HG03565 (cell line): ENCODE measurements at regions not wholly inside any gene's neighbourhood (a gene's known extent, or its start where the extent isn't known, plus 50 kb on each side); places are given as distances from the start of the nearest gene placed in this dataset.

Experiments used
- ATAC-seq: cut with Tn5 transposase; IDR thresholded peaks from one replicate; pipeline ENCODE4 v1.9.1; 2021; ENCODE audit warnings: mild to moderate bottlenecking, moderate library complexity; ENCODE audit not compliant: unreplicated experiment

DNA sequence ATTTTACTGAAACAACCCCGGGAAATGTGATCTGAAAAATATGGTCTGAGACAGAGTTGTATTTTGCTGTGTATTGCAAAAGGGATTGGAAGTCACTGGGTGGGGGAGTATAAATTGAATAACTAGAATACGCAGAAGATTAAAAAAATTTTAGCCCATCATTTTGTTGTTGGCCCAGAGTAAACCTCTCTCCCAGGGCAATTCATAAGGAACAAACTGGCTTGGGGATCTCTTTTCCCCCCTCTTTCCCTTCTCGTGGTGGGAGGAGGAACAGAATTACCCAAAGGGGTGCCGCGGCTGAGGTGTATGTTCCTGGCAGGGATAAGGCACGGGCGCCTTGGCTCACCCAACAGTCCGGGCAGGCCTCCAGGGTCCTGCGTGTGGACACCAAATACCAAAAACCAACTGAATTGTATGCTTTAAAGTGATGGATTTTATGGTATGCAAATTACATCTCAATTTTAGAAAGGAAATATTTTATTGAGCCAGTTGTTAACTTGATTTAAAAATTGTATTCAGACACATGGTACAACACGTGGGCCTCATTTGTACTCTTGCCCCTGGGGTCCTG lies 121.2 kb upstream of the SPRED2 start:
- ATAC-seq: no peak

DNA sequence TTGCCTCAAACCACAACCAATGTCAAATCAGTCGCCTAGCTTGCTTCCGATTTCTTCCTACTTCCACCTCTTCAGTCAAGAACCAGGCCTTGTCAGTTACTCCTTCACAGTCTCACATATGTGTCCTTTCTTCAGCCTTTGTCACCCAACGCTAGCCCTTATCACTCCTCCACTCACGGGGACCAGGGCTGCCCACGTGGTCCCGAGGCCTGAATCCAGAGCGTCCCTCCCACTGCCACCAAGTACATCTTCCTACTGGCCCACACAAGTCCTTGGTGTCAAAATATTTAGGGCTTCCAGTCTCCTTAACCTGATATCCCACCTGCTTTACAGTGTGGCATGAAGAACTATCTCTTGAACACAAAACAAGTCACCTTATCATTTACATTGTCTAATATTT lies 119.1 kb upstream of the SPRED2 start:
- ATAC-seq: no peak

GRCh38 chr2:65550246-65550645 lies 117.8 kb upstream of the SPRED2 start:
- no peak for ATAC-seq

DNA sequence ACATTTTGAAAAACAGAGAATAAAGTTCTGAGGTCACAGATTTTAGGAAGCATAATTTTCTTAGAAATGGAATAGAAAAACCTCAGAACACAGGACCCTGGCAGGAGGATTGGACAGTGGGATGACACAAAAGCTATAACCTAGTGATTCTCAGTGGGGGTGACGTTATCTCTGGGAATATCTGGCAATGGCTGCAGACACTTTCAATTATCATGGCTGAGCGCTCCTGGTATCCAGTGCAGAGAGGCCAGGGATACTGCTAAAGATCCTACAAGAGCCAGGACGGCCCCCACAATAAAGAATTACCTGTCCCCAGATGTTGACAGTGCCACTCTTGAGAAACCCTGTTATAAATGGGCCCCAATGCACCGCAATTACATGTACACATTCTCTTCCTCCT lies 117.2 kb upstream of the SPRED2 start:
- no peak for ATAC-seq

DNA sequence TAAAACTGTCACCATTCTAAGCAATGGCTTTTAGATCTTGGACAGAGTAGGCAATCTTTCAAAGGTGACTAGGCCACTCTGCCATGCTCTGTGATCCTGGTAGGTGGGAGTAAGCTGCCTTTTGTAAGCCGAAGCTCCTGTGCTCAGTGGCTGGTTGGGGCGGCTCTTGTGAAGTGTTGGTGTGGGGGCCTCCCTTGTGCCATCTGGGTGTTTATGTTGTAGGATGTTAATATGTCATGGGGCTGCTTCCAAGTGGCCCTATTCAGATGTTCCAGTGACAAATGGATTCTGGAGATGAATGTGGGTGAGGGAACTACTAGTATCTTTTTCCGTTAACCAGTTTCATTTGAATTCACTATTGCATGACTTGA lies 116.8 kb upstream of the SPRED2 start:
- no peak for ATAC-seq

DNA sequence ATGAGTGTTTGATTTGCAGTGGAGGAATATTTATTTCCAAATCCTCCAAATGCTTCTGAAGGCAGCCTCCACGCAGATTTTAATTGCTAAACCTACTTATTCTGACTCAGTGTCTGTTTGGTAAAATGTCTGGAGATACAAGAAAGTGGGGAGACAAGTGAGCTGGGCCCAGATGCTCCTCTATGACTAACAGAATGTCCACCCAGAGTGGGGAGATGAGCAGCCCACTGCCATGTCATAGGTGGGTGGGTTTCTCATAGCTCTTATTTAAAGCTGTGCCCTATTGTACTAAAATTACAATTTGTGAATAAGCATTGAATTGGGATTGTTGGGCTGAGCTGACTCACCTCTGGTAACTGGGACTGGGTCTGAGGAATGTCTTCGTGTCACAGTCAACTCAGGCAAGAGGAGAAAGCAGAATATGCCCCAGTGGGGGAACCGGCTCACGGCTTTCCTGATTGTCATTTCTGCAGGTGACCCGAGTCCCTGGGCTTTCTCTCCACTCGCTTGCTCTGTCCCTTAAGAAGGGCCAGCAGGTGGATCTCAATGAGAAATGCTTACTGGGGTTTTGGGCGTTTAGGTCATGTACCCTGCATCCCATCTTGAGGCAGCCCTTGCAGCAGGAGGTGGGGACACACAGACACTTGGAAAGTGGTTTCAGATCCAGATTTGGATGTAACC lies 116.3 kb upstream of the SPRED2 start:
- no peak for ATAC-seq

- no peak for ATAC-seq
Measured at GRCh38 chr2:65548064-65548463, 115.7 kb upstream of the SPRED2 start.

- ATAC-seq: no peak
Measured at GRCh38 chr2:65545837-65546805, 113.7 kb upstream of the SPRED2 start.

- ATAC-seq: no peak
Measured at GRCh38 chr2:65541773-65542172, 109.4 kb upstream of the SPRED2 start.

DNA sequence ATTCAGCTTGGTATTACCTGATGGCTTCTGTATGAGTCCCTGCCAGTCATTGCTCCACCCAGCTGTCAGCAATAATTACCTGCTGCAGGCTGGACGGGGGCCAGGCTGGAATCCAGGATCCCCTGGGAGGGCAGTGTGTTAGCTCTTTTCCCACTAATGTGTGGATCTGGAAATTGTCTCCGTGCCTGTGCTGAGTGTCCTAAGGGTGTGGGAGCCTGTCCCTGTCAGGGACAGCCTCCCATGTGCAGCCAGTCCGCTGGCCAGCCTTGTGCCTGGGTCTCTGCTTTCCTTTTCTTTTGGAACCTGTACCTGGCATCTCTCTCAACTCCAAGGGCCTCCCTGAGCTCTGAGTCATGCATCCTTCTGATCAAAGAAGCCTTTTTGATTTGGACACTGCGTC lies 107.2 kb upstream of the SPRED2 start:
- no peak for ATAC-seq

DNA sequence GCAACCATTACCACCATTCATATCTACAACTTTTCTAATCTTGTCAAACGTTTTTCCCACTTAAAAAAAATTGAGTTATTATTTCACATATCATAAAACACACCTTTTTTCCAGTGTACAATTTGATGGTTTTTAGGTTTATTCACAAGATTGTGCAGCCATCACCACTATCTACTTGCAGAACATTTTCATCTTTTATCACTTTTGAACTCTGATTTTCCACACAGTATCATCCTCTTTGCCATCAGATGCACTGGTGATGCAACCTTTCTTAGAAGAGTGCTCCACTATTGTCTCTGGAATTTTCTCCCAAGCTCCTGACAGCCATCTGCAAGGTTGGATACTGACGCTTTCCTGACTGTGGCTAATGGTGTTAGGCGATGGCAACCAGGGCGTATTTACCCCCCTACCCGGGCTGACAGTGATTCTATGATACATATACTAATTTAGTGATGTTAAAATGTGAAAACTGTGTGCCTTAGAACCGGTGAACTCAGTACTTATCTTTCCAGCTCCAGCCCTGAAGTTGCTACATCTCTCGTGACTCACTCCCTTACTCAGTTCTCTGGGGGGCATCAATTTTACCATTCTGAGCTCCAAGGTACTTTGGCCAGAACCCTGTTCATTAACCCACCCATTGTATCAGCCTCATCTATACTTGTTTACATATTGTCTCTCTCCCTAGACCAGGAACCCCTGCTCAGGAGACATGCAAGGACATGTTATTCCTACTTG lies 105.4 kb upstream of the SPRED2 start:
- no peak for ATAC-seq

DNA sequence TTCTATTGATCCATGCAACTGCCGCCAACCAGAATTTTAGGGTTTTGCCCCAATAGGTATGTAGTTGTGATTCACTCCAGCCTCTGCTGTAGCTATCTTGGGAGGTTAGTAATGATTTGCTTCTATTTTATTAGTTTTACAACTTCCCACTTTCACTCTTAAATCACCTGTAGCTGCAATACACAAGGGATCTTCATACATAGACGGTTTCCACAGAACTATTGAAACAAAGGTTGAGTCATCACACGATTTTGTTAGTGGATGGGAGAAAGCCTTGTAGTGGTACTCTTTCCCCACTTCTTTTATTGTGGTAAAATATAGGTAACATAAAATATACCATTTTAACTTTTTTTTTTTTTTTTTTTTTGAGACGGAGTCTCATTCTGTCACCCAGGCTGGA lies 104.2 kb upstream of the SPRED2 start:
- peak; percentile 91 for ATAC-seq

DNA sequence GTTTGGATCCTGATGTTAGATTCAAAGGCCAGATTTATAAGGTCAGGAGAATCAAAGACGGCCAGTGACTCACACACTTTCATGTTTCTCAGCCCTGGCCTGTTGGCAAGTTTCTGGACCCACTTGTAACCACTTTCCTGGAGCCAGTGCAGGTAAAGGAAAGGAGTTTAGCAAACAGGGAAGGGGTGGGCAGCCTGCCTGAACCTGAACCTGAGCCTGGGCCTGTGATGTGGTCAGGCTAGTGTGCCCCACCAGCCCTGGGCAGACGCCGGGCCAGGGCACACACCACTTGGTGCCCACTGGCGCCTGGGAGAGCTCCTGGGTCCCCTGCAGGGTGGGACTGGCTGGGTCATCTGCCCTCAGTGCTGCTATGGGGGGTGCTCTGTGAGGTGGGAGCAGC lies 100.5 kb upstream of the SPRED2 start:
- no peak for ATAC-seq

GRCh38 chr2:65532326-65532725 lies 99.9 kb upstream of the SPRED2 start:
- no peak for ATAC-seq

- ATAC-seq: no peak
Measured at GRCh38 chr2:65530547-65531320, 98.3 kb upstream of the SPRED2 start.

DNA sequence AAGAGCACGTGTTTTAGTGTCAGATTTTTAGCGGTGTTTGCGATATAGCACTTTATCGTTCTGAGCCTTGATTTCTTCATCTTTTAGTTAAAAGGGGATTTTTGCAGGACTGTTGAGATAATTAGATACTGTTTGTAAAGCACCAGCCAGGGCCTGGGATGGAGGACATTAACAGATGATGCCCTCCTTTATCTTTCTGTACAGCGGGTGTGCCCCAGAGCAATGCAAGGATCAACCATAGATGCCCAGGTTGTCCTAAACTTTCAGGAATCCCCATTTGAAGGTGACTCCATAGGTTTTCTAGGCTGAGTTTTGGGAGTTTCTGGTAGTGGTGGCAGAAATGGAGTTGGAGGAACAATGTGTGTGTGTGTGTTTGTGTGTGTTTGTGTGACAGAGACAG lies 97.0 kb upstream of the SPRED2 start:
- ATAC-seq: no peak

DNA sequence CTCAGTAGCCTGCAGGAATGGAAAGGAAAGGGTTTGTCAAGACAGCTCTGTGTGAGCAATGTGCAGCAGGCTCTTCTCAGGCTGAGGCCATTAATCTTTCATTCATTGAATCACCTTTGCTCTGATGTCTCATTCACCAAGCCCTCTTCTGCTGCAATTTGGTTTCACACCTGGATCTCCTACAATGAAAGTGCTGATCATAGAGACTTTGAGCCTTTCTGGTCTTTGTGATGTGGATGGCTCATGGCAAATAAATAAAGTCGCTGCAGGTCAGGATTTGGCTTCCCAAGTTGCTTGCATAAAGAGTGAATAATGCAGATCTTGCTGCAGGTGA lies 95.8 kb upstream of the SPRED2 start:
- no peak for ATAC-seq

DNA sequence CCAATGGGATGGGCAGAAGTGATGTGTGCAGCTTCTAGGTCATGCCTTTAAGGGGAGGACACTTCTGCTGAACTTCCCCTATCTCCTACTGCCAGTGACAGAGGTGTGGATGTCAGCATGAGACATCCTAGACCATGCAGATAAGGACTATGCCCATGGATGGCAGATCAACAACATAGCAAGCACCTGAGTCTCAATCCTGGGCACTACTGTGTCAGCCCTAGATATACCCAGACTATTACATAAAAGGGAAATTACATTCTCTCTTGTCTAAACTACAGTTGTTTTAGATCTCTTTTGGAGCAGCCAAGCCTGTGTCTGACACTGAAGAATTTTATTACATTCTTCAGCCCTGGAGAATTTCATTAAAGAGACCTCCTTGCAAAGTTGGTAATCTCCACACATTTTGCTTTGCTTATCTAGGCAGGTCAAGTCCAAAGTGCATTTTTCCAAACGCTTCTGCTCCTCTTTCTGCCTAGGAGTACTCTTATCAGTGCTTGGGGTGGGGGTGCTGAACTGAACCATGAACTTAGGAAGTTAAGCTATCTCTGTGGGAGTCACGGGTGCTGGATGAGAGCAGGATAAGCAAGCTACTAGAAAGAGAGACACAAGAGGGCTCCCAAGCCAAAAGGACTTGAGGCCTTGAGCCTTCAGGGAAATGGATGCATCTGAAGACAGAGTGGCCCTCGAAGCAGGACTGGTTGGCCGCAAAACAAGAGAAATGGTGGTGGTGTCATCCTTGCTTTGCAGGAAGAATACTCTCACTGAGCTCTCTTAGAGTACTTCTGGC lies 95.2 kb upstream of the SPRED2 start:
- ATAC-seq: no peak

GRCh38 chr2:65525616-65526231 lies 93.3 kb upstream of the SPRED2 start:
- ATAC-seq: no peak
